Femur (tissue), 1 donor: ENCODE measurements at regions not wholly inside any gene's neighbourhood (a gene's known extent, or its start where the extent isn't known, plus 50 kb on each side); places are given as distances from the start of the nearest gene placed in this dataset.

ENCODE experiments used
- DNase-seq: peaks from one replicate; pipeline ENCODE4 v3.0.0-alpha.2; 2017

- DNase-seq, result no peak
Observed at GRCh38 chr4:30879855-30880598, 159.9 kb downstream of the PCDH7 start.

GRCh38 chr4:30881985-30882384, 161.8 kb downstream of the PCDH7 start:
- DNase-seq, result no peak

DNA sequence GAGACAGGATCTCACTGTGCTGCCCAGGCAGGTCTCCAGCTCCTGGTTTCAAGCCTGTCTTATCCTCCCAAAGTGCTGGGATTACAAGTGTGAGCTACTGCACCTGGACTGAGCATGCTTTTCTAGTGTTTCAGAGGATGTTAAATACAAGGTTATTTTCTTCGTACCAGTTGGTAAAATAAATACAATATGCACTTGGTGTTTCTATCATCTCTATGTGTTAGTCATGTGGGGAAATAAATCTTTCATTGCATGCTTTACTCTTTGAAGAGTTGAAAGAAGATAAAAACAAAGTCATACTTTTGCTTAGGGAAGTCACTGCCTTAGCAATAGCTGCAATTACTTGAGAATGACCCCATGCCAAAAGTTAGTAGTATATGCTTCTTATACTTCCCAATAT, 162.3 kb downstream of the PCDH7 start:
- DNase-seq, result no peak

GRCh38 chr4:30882995-30883675, 163.0 kb downstream of the PCDH7 start:
- DNase-seq, result no peak

GRCh38 chr4:30901461-30902451, 181.6 kb downstream of the PCDH7 start:
- DNase-seq, result no peak

- no peak for DNase-seq
Observed at GRCh38 chr4:30903502-30904214, 183.5 kb downstream of the PCDH7 start.

DNA sequence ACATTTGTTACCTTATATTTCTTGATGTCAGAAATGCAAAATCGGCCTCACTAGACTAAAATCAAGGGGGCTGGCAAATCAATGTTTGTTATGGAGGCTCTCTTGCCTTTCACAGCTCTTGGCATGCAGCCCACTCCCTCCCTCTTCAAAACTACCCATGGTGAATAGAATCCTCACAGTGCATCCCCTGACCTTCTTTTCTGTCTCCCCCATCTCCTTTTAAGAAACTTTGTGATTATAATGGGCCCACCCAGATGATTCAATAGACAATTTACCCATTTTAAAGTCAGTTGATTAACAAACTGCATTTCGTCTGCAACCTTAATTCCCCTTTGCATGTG, 184.0 kb downstream of the PCDH7 start:
- DNase-seq, result no peak

DNA sequence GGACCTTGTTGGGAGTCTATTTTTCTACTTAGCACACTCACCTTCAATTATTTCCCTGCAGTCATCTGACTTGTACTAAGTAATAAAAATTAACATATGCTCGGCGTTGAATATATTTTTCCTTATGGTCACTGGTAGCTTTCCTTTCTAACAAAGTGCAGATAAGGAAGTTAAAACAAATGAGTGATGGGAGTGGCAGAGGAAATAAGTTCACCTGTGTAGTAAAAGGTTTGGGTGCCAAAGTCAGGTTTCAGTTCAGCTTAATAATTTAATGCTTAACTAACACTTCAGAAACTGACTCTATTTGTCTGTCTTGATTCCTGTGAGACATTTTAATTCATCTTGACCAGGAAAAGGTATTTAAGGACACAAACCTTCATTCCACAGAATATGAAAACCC, 184.4 kb downstream of the PCDH7 start:
- DNase-seq, result no peak

- no peak for DNase-seq
Observed at GRCh38 chr4:30912098-30912714, 192.0 kb downstream of the PCDH7 start.

DNA sequence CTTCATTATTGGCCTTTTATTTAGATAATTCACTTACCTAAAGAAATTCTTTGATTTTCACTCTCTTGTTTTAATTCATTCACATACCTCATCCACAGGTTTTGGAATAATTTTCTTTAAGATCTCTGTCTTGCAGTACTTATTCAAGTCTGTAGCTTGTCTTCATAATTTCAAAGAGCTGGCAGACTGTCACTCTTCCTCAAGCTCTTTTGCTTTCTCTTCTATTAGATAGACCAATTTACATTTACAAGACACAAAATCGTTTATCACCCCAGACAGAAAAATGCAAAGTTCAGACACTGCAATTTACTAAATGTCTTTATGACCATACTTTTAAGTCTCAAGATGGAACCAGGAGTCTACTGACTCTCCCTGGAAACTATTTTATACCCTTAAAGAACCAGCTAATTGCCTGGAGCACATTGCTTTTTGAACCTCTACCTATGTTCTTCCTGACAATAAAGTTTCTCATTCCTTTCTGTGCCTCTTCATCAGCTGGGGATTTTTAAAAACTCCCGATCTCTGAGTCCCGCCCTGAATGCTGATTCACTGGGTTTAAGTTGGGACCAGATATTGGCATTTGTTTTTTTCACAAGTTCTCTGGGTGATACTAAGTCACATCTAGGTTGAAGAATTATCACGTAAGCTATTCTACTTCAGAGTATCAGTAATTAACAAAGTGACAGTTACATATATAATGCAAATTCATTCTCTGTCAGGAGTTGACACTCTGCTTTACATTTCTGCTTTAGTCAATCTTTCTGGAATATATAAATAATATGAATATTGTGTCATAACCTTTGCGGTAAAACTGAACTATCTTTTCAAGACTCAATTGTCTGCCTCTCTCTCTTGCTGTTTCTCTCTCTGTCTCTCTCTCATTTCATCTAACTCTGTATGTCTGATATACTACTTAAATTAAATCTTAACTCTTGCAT, 196.4 kb downstream of the PCDH7 start:
- no peak for DNase-seq

DNA sequence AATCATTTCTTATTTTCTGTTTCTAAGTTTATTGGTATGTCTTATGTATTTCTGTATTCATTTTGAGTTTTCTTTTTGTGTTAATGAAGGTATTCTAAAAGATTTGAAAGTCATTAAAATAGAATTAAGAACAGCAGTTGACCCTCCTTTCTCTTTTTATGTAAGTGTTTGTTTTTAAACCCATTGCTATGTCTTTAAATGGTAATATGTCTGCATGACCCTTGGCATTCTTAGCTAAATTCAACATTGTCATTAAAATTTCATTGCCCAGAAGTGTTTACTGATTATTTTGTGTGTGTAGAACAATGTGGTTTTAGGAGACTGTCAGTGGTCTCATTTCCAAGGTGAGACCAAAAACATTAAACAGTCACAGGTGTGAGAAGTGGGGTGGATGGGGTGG, 197.8 kb downstream of the PCDH7 start:
- no peak for DNase-seq

DNA sequence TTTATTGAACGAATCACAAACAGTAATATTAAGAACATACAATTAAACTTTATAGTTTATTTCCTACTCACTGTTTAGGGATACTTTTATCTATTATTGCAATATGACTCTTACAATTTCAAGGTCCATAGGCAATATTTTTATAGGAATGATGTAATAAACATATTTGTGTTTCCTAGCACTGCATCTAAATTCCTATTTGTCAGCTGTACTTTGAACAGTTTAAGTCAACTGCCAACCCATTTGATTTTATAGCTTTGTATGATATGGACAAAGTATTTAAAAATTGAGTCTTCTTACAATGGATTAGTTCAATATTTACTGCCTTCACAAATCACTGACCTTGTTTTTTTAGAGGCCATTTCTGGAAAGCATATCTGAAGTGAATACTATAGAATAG, 199.3 kb downstream of the PCDH7 start:
- no peak for DNase-seq

GRCh38 chr4:30920043-30920442, 199.9 kb downstream of the PCDH7 start:
- no peak for DNase-seq

GRCh38 chr4:30922625-30923024, 202.5 kb downstream of the PCDH7 start:
- no peak for DNase-seq

DNA sequence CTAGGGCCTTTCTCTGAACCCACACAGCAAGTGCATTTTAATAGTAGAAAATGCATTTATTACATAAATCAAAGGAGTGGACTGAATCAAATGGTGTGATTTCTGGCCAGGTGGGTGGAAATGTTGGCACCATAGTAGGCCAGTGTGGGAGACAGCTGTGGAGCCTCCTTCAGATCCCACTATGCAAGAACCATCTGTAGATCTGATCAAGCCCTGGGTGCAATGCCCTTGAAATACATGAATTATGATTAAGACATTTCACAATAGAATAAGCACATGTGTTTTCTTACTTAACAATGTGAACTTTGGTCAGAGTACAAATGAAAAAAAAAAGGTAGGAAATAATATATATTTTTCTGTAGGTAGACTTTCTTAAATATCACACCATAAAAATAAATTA, 204.3 kb downstream of the PCDH7 start:
- no peak for DNase-seq

- no peak for DNase-seq
Observed at GRCh38 chr4:30929649-30930048, 209.5 kb downstream of the PCDH7 start.

- no peak for DNase-seq
Observed at GRCh38 chr4:30930276-30930675, 210.1 kb downstream of the PCDH7 start.

DNA sequence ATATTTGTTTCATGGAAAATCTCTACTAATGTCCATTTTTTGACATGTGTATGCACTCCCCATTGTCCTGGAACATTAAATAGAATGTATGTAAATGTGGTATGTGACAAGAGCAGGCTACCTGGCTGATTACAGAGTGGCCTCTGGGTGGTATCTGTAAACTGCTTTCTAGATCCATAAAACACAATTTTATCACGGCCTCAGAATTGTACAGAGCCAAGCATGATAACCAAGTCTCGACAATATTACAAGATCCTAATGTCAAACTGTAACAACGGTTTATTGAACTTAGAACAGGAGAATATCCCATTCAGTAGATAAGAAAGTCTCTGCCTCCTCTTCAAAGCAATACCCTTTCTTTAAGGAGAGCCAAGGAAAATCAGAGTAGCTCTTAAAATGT, 212.4 kb downstream of the PCDH7 start:
- no peak for DNase-seq

DNA sequence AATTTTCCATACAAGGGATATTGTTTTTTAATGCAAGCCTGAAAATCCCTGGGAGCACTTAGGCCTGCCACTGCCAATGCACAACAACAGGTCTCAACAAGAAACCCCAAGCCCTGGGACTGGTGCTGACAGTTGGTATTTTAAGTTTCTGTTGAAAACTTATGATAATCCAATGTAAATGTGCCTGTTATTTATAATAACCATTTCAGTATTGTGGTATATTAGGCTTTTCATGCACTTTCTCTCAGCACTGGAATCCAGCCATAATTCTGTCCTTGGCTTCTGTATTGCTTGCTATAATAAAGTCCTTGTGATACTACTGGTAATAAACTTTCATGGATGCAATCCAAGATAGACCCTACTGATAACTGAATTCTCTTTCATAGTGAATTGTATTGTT, 218.9 kb downstream of the PCDH7 start:
- DNase-seq, result no peak

GRCh38 chr4:30939684-30940083, 219.5 kb downstream of the PCDH7 start:
- no peak for DNase-seq

- DNase-seq, result no peak
Observed at GRCh38 chr4:30941641-30942040, 221.5 kb downstream of the PCDH7 start.
